Tibial nerve (tissue), 4 donors: ENCODE measurements at regions not wholly inside any gene's neighbourhood (a gene's known extent, or its start where the extent isn't known, plus 50 kb on each side); places are given as distances from the start of the nearest gene placed in this dataset.

Experiments used
- DNase-seq, 2 donors: peaks; one replicate each; pipeline ENCODE4 v3.0.0-alpha.2; 2019; ENCODE audit warnings: low spot score in 2 of 2
- H3K27ac ChIP-seq, 4 donors: fragments of 200-600 bp; sonication (generic) in 3 of 4; one replicate each; pipeline ENCODE4 v1.5.1; 2017 to 2019; ENCODE audit warnings: mild to moderate bottlenecking in 1 of 4
- H3K27me3 ChIP-seq, 2 donors: fragments of 200-600 bp; sonication (generic) in 1 of 2; one replicate each; pipeline versions ENCODE4 v1.5.1 to v1.6.0; 2017 to 2019
- H3K36me3 ChIP-seq, 3 donors: fragments of 200-600 bp; sonication (generic); one replicate each; pipeline ENCODE4 v1.5.1; 2018 to 2019
- H3K4me1 ChIP-seq, 4 donors: fragments of 200-600 bp; sonication (generic) in 3 of 4; one replicate each; pipeline ENCODE4 v1.5.1; 2017 to 2019
- H3K4me3 ChIP-seq, 4 donors: fragments of 200-600 bp; sonication (generic) in 3 of 4; one replicate each; pipeline ENCODE4 v1.5.1; 2017 to 2019; ENCODE audit warnings: mild to moderate bottlenecking in 1 of 4, moderate library complexity in 1 of 4
- H3K9me3 ChIP-seq, 4 donors: fragments of 200-600 bp; sonication (generic) in 3 of 4; one replicate each; pipeline ENCODE4 v1.5.1; 2017 to 2019
- CTCF ChIP-seq, 5 experiments: fragments of 200-600 bp in 3 of 5; fragments of 450-650 bp in 2 of 5; sonication (generic) in 3 of 5; IDR thresholded peaks; one replicate each; pipeline ENCODE4 v1.5.1; 2016 to 2019; ENCODE audit warnings: antibody characterized with exemption in 5 of 5, mild to moderate bottlenecking in 3 of 5, moderate library complexity in 2 of 5
- EP300 ChIP-seq, 2 donors: sonication (generic); formaldehyde crosslinking; IDR thresholded peaks; one replicate each; pipeline ENCODE4 v1.6.1; 2017; ENCODE audit warnings: antibody characterized with exemption in 2 of 2, mild to moderate bottlenecking in 1 of 2
- POLR2A ChIP-seq, 2 donors: fragments of 450-650 bp; IDR thresholded peaks; one replicate each; pipeline ENCODE4 v1.6.1; 2017; ENCODE audit warnings: antibody characterized with exemption in 2 of 2, mild to moderate bottlenecking in 2 of 2, moderate library complexity in 2 of 2
- WGBS, 2 donors: methylation state at CpG; one replicate each; pipeline ENCODE4 v1.1.5; 2018; 5-methylcytosine and 5-hydroxymethylcytosine counted together

GRCh38 chr4:162457071-162457865 lies 293.5 kb upstream of the FSTL5 start:
- TF ChIP-seq CTCF (IDR thresholded peaks at IDR 0.05) (no peak), EP300 (IDR thresholded peaks at IDR 0.05) (no peak), POLR2A (IDR thresholded peaks at IDR 0.05) (no peak)
- Histone ChIP-seq H3K27me3 (no peaks in the 10 kb centered on the region), H3K9me3 (no peaks in the 10 kb centered on the region), H3K27ac (no peak overlapping the region), H3K36me3 (no peaks in the 10 kb centered on the region), H3K4me3 (no peak overlapping the region), H3K4me1 (no peaks in the 10 kb centered on the region)
- WGBS, 2 donors, result 83 to 88% methylated on average over 5 of the region's 5 CpGs
- no peak for DNase-seq

GRCh38 chr4:162456106-162456505 lies 292.3 kb upstream of the FSTL5 start:
- Histone ChIP-seq H3K4me1 (no peaks in the 10 kb centered on the region), H3K4me3 (no peak overlapping the region), H3K36me3 (no peaks in the 10 kb centered on the region), H3K27me3 (no peaks in the 10 kb centered on the region), H3K9me3 (no peaks in the 10 kb centered on the region), H3K27ac (no peak overlapping the region)
- 87 to 88% methylated on average over 3 of the region's 3 CpGs for WGBS, 2 donors
- TF ChIP-seq EP300 (IDR thresholded peaks at IDR 0.05) (no peak), POLR2A (IDR thresholded peaks at IDR 0.05) (no peak), CTCF (IDR thresholded peaks at IDR 0.05) (no peak)
- no peak for DNase-seq

GRCh38 chr4:162450531-162451035 lies 286.8 kb upstream of the FSTL5 start:
- no peak overlapping the region for H3K27ac ChIP-seq
- no peaks in the 10 kb centered on the region for H3K36me3 ChIP-seq
- TF ChIP-seq CTCF (IDR thresholded peaks at IDR 0.05) (no peak), EP300 (IDR thresholded peaks at IDR 0.05) (no peak), POLR2A (IDR thresholded peaks at IDR 0.05) (no peak)
- H3K27me3 ChIP-seq, result no peaks in the 10 kb centered on the region
- no peak overlapping the region for H3K4me3 ChIP-seq
- no peaks in the 10 kb centered on the region for H3K4me1 ChIP-seq
- no peak for DNase-seq
- no peaks in the 10 kb centered on the region for H3K9me3 ChIP-seq

- Histone ChIP-seq H3K36me3 (no peaks in the 10 kb centered on the region), H3K27me3 (no peaks in the 10 kb centered on the region), H3K27ac (no peak overlapping the region), H3K4me3 (no peak overlapping the region), H3K9me3 (no peaks in the 10 kb centered on the region), H3K4me1 (no peaks in the 10 kb centered on the region)
- TF ChIP-seq POLR2A (IDR thresholded peaks at IDR 0.05) (no peak), CTCF (IDR thresholded peaks at IDR 0.05) (no peak), EP300 (IDR thresholded peaks at IDR 0.05) (no peak)
- 55 to 56% methylated on average over 2 of the region's 2 CpGs for WGBS, 2 donors
- no peak for DNase-seq
These were observed 279.7 kb upstream of the FSTL5 start for GRCh38 chr4:162443510-162443909.

- WGBS, 2 donors, result 70 to 72% methylated on average over 2 of the region's 2 CpGs
- no peak for TF ChIP-seq EP300 (IDR thresholded peaks at IDR 0.05)
- no peak for TF ChIP-seq POLR2A (IDR thresholded peaks at IDR 0.05)
- TF ChIP-seq CTCF (IDR thresholded peaks at IDR 0.05), result no peak
- no peak overlapping the region for H3K27ac ChIP-seq
- DNase-seq, result no peak
- H3K4me3 ChIP-seq, result no peak overlapping the region
- no peaks in the 10 kb centered on the region for H3K9me3 ChIP-seq
- no peaks in the 10 kb centered on the region for H3K27me3 ChIP-seq
- no peaks in the 10 kb centered on the region for H3K4me1 ChIP-seq
- no peaks in the 10 kb centered on the region for H3K36me3 ChIP-seq
These were observed 278.3 kb upstream of the FSTL5 start for GRCh38 chr4:162442128-162442527.
